Activated gamma-delta T cell treated with Interleukin-2 at 50 U/mL for 16 hours (primary cell): ENCODE measurements at regions not wholly inside any gene's neighbourhood (a gene's known extent, or its start where the extent isn't known, plus 50 kb on each side); places are given as distances from the start of the nearest gene placed in this dataset.

Source experiments
- DNase-seq: peaks from one replicate; pipeline ENCODE4 v3.0.0-alpha.2; 2020

- no peak for DNase-seq
Measured at GRCh38 chr2:104340162-104340561, 513.8 kb upstream of the POU3F3 start.

- no peak for DNase-seq
Measured at GRCh38 chr2:104340879-104341828, 512.8 kb upstream of the POU3F3 start.

DNA sequence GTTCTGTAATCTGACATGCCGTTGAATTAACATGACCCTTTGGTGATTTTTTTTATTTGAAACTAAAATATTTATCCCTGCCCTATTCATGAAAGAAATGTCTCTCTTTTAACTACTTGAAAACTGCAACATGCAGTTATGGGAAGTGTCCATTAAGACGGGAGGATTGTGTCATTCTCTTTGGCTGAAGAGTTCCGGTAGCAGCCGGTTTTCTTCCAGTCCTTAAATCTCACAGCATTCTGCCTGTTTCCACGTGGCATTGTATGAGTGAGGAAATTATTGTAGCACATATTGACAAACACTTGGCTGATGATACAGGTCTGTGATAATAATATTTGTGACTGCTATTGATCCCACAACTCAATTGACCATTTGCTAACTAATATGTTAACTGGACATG is 509.6 kb upstream of the POU3F3 start:
- DNase-seq: no peak

GRCh38 chr2:104344985-104345384 is 508.9 kb upstream of the POU3F3 start:
- DNase-seq: no peak

GRCh38 chr2:104358122-104358521 is 495.8 kb upstream of the POU3F3 start:
- no peak for DNase-seq

DNA sequence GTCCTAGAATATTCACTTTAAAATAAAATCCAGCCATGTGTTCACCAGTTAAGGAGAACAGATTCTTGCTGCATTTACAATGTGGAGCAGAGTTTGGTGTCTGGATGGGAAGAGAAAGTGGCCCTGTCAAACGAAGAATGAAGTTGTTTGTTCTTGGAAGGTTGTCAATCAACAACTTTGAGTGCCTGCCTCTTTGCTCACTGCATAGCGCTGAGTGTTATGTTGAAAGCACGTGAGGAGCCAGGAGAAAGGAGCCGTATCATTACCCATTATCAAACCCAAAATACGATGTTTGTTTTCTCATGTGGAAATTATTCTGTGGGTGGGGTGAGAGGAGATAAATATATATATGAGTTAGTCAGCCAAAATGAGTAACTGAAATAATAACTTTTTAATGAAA is 492.5 kb upstream of the POU3F3 start:
- no peak for DNase-seq

- no peak for DNase-seq
Measured at GRCh38 chr2:104368089-104368488, 485.8 kb upstream of the POU3F3 start.

DNA sequence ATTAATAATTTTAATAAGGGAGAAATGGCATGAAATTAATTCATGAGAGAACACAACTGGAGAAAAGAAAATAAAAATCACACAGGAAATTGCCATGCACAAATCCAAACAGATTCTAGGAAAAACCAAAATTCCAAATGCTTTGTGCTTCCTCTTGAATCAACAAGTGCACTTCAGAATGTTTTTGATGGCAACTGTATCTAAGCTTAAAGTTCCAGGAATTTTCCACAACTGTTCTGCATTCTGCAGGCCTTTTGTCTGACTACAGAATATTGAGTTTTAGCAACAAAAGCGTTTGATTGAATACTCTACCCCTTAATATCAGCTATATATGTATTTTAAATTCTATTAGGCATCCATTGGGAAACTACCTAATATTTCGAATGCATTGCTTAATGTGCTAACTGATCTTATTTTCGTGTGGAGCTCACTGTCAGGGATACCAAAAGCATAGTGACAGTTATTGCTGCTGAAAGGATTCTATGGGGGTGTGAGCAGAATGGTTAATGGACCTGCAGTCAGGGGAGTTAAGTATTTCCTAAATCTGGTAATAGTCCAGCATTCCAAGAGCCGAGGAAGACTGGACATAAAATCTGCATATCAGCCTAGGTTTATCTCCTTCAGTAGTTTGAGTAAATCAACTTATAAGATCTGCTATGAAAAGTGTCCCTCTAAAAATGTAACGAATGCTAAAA is 482.7 kb upstream of the POU3F3 start:
- no peak for DNase-seq

DNA sequence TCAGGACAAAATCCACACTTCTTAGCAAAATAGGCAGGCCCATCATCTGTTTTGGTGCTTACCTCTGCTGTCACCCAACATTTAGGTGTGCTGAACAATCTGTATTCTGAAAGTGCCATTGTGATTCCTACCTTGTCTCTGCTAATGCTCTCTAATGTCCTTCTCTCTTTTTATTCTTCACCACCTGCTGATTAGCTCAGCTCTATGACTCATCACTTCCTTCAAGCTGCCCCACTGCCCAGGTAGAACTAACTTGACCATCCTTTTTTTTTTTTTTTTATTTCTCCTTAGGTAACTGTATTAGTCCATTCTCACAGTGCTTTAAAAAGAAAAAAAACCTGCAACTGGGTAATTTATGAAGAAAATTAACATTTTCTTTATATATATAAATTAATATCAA is 478.7 kb upstream of the POU3F3 start:
- no peak for DNase-seq

DNA sequence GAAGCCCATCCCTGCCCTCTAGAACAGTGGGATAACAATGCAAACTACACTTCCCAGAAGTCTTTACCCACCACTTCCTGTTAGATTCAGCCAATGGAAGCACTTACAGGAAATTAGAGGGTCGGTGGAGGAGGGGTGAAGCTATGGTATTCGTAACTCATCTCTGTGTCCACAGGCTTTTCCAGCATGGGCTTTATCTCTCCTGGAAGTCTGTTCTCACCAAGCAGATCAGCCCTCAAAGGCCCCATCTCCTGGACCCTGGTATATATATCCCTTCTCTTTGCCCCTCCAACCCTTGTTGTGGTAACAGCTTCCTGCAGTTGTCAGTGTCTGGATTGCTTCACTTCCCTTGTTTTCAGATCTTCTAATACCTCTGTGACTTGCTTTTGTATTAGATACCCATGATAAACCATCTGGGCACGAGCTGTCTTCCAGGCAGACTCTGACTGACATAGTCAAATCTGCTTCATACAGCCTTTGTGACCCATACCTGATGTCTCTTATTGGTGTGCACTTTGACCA is 475.0 kb upstream of the POU3F3 start:
- DNase-seq: no peak

DNA sequence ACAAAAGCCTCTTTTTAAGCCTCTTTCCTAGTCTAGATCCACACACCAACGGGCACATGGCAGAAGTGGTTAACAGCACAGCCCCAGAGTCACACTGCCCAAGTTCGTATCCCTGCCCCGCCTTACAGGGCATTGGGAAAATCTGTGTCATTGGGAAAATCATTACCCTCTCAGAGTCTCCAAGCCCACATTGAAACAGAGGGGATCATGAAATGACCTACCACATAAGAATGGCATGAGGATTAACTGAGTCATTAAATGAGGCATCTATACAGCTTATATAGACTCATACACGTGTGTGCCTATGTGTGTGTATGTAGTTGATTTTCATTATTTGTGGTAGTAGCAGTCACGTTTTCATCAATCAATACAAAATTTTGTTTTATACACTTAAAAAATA is 469.0 kb upstream of the POU3F3 start:
- no peak for DNase-seq

GRCh38 chr2:104385743-104386142 is 468.2 kb upstream of the POU3F3 start:
- DNase-seq: no peak

- no peak for DNase-seq
Measured at GRCh38 chr2:104388296-104388695, 465.6 kb upstream of the POU3F3 start.

GRCh38 chr2:104402825-104403224 is 451.1 kb upstream of the POU3F3 start:
- DNase-seq: no peak

- no peak for DNase-seq
Measured at GRCh38 chr2:104404526-104404925, 449.4 kb upstream of the POU3F3 start.

DNA sequence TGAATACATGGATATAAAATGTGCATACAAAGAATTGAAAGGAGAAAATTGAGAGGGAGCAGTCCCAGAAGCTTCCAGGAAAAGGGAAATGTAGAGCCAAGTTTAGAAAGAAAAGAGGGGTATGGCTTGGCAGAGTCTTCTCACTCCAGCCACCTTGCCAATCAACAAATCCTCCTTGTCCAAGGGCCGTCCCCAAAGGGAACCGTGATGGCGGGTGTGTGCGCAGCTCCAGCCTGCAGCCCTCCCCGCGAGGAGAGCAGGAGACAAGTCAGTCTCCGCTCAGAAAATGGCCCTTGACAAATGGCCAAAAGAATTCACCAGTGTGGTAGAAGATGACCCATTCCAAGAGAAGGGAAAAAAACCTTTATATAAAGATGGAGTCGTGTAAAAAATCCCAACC is 448.3 kb upstream of the POU3F3 start:
- no peak for DNase-seq

- DNase-seq: no peak
Measured at GRCh38 chr2:104406261-104406726, 447.6 kb upstream of the POU3F3 start.

DNA sequence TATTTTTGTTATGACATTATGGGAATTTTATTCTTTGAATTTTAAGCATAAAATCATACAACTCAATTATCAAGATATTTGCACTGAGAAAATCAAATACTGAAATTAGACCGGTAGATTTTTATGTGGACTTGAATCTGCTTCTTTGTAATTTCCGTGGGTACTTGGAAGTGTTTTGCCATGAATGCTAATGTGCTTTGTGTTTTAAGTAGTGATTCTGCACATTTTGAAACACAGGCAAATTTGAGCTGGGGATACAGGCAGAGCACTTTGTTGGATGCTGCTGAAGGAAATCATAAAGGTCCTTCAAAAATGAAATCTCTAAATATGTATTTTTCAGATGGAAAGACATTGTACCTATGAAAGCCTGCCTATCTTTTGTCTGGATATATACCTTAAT is 446.3 kb upstream of the POU3F3 start:
- DNase-seq: no peak

- no peak for DNase-seq
Measured at GRCh38 chr2:104408266-104408665, 445.6 kb upstream of the POU3F3 start.

GRCh38 chr2:104410136-104410535 is 443.8 kb upstream of the POU3F3 start:
- DNase-seq: no peak

- DNase-seq: no peak
Measured at GRCh38 chr2:104412384-104412783, 441.5 kb upstream of the POU3F3 start.

- no peak for DNase-seq
Measured at GRCh38 chr2:104413890-104414289, 440.0 kb upstream of the POU3F3 start.

DNA sequence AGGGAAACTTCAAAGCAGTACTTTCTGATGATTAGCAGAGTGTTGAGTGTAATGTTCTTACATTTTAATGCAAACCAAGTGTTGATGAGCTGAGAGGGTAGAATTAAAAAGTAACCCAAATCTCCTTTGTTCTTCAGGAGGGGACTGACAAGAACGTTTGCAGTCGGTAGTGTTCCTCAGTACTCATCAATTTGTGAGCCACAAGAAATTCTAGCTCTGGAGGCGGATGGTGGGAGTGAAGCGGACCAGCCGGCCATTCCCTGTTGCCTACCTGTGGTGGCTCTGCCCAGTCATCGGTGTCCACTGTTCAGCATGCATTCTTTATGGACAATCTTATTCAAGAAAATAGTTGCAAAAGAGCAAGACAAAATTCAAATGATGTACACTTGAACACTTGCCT is 438.6 kb upstream of the POU3F3 start:
- no peak for DNase-seq
